Fibroblast of peridontal ligament (primary cell): ENCODE measurements at regions not wholly inside any gene's neighbourhood (a gene's known extent, or its start where the extent isn't known, plus 50 kb on each side); places are given as distances from the start of the nearest gene placed in this dataset.
"Not testable (repeated sequence)": the region's sequence is repeated elsewhere in the genome, so short reads cannot be mapped to it uniquely, and the experiment has no call there.

Experiments used
- DNase-seq: peaks from one replicate; pipeline ENCODE4 v3.0.0-alpha.2; 2010; ENCODE audit errors: extremely low read depth

- no peak for DNase-seq
Measured at GRCh38 chr3:17908399-17909191, 166.2 kb upstream of the TBC1D5 start.

GRCh38 chr3:17905996-17906395 is 163.6 kb upstream of the TBC1D5 start:
- DNase-seq = peak; percentile 13

- no peak for DNase-seq
Measured at GRCh38 chr3:17901893-17902292, 159.5 kb upstream of the TBC1D5 start.

- DNase-seq = peak; percentile 71
Measured at GRCh38 chr3:17894434-17895060, 152.1 kb upstream of the TBC1D5 start.

DNA sequence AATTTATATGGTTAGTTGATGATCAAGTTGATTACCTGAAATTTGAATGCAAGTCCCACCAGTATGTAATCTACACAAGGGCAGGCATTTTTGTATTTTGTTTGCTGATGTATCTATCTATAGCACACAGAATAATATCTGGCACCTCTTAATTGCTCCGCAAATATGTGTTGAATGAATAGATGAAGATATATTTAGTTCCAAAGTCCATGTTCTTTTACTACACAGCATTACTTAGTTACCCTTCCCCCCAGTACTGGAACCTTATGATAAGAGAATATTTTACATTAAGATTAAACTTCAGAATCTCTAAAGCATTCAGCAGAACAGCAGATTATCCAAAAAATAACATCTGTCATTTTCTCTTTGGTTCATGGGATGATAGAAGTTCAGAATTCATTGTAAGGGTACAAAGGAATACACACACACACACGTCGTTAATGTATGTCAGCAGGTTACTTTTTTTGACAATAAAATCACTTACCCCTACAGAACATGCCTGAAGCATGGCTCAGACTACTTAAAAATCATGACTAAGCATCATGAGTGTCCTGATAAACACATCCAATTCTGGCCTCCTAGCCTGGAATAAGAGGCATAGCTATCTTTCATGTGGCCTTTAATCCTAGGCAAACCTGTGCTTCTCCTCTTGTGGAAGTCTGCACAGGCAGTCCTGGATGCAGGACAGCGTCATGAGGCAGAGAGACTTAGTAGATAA is 148.9 kb upstream of the TBC1D5 start:
- DNase-seq = peak; percentile 41

DNA sequence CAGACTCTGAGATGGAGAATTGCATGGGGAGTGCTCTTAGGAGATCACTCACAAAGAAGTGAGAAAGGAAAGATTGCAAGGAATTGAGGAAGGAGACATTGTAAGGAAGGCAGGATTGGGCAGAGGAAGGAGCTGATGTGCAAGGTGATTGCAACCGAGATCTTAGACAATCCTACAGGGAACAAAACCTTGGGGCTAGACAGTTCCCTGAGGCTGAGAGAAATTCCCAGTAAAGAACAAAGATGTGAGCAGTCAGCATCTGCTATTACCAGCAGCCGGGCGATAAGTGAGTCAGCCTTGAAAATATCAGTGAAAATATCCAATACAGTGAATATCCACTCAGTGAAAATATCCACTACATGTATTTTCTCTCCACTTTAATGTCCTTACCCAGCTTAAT is 143.6 kb upstream of the TBC1D5 start:
- no peak for DNase-seq

GRCh38 chr3:17882981-17883380 is 140.6 kb upstream of the TBC1D5 start:
- no peak for DNase-seq

DNA sequence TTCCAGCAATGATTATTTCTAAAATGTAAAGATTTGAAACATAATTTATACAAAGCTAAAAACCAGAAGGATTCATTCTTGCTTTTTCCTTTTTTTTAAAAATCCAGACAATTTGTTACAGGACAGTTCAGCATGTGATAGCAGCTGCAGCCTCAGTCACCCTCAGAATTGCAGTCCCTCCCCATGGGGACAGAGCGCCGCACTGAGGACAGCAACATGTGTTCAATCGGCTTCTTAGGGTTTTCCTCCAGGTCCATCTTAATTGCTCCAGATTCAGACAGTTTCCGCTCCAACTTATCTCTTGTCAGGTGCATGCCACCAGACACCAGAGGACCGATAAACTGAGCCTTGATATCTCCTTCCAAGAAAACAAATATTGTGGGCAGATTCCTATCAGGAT is 134.9 kb upstream of the TBC1D5 start:
- DNase-seq = no peak

DNA sequence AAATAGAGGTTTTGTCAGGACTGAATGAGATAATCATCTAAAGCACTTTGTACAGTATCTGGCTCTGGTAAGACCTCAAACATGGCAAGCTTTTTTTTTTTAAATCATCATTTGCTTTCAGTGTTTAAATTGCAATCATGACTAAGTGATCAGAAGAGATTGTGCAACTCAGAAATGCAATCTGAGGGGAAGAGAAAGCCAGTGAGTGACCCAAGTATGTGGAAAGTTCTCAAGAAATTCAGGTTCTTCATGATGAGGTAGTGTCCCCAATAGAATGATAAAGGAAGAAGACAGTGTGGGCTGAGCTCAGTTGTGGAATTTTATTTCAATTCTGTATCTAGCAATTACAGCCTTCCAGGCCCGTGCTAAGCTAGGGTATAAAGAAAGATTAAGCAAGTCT is 132.2 kb upstream of the TBC1D5 start:
- DNase-seq = peak; percentile 17

GRCh38 chr3:17872457-17872856 is 130.0 kb upstream of the TBC1D5 start:
- DNase-seq = no peak

- DNase-seq = peak; percentile 9
Measured at GRCh38 chr3:17865631-17866030, 123.2 kb upstream of the TBC1D5 start.

GRCh38 chr3:17861476-17861875 is 119.0 kb upstream of the TBC1D5 start:
- DNase-seq = no peak

DNA sequence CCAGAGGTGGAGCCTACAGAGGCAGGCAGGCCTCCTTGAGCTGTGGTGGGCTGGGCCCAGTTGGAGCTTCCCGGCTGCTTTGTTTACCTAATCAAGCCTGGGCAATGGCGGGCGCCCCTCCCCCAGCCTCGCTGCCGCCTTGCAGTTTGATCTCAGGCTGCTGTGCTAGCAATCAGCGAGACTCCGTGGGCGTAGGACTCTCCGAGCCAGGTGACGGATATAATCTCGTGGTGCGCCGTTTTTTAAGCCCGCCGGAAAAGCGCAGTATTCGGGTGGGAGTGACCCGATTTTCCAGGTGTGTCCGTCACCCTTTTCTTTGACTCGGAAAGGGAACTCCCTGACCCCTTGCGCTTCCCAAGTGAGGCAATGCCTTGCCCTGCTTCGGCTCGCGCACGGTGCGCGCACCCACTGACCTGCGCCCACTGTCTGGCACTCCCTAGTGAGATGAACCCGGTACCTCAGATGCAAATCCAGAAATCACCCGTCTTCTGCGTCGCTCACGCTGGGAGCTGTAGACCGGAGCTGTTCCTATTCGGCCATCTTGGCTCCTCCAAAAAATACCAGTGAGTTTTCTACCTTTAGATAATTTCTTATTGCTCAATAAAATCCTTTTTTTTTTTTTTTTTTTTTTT is 118.5 kb upstream of the TBC1D5 start:
- not testable (repeated sequence) for DNase-seq

DNA sequence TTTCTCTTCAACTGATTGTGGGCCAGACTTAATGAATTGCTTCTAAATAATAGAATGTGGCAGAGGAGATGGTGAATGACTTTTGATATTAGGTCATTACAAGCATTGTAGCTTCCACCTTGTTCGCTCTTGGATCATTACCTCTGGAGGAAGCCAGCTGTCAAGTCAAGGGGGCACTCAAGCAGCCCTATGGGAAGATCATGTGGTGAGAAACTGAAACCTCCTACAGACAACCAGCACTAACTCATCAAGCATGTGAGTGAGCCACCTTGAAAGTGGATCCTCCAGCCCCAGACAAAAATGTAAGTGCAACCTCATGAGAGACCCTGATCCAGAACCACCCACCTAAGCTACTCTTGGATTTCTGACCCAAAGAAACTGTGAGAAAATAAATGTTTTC is 109.8 kb upstream of the TBC1D5 start:
- DNase-seq = no peak

DNA sequence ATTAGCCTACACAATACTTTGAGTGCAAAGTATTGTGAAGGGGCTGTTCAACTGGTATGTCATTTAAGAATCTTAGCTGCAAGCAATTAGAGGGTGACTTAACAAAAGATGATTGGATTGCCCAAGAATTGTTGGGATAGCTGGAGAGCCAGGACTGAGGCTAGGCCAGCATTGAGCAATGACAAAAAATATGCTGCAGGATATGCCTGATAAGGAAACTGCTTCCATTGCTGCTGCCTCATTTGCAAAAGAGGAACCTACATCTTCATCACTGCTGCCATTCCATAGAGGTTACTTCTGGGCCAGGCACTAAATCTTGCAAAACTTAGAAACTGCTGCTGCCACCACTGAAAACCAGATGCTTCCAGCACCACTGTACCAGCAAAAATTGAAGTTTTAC is 108.0 kb upstream of the TBC1D5 start:
- peak; percentile 59 for DNase-seq

DNA sequence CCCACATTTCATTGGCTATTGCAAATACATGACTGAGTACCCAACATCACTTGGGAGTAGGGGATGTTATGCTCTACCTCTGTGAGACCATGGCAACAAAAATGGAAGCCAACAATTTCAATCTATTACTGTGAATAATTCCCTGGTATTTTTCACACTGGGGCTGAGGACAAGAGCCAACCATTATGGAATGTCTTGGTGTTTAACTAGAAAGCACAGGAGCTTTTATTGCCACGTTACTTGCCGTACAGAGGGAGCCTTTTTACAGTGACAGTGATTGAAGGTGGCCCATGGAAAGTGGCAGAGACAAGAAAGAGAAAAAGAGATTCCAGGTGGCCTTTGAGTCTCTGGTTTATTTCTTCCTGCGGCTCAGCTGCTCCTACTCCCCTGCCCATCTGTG is 105.7 kb upstream of the TBC1D5 start:
- no peak for DNase-seq

DNA sequence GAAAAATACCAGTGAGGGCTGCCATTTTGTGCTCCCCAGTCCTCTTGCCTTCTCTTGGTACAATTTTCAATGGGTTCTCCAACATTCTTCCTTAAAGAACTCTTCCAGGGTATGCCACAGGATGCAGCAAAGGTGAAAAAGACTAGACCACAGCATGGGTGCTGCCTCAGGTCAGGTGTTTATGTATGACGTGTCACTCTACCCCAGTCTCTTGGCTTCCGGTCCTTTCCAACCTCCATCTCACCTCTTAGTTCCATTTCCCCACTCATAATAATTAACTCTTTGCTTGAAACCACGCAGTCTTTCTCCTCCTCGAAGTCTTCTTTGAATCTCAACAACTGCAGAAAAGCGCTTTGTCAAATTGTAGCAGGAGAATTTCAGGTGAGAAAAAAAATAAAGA is 104.7 kb upstream of the TBC1D5 start:
- no peak for DNase-seq

DNA sequence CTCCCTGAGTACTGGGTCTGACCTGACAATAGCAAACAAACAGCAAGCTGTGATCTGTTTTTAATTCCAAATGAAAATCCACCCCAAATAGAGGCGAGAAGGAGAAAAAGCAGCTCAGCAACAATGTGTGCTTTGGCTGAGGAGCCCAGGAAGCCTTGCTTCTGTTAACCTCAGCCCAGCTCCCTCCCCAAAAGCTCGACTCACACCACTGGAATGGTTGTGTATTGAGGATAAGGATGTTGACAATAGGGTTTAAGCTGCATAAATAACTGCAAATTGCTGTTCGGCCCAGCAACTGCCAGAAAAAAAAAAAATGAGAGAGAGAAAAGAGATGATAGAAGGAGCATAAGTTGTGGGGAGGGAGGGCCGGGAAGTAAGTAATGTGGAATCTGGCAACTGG is 104.0 kb upstream of the TBC1D5 start:
- peak; percentile 40 for DNase-seq

- no peak for DNase-seq
Measured at GRCh38 chr3:17845026-17845812, 102.8 kb upstream of the TBC1D5 start.

DNA sequence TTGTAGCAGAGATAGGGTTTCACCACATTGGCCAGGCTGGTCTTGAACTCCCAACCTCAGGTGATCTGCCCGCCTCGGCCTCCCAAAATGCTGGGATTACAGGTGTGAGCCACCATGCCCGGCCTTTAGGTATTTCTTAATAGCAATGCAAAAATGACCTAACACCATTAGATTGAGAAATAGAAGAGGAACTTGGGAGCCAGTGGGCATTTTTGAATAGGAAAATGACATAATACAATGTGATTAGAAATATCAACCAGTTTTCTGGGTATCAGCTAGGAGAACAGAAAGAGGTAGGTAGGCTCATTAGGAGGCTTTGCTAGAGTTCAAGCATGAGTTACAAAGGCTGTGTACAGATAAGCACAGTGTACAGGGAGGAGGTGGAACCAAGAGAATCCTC is 101.8 kb upstream of the TBC1D5 start:
- DNase-seq = no peak

GRCh38 chr3:17841190-17841828 is 98.9 kb upstream of the TBC1D5 start:
- peak; percentile 64 for DNase-seq
